Panc1 (cell line): ENCODE measurements at regions not wholly inside any gene's neighbourhood (a gene's known extent, or its start where the extent isn't known, plus 50 kb on each side); places are given as distances from the start of the nearest gene placed in this dataset.

Source experiments
- POLR2AphosphoS5 ChIP-seq: IDR thresholded peaks from 2 replicates; pipeline ENCODE4 v1.6.1; 2012; ENCODE audit warnings: mild to moderate bottlenecking, low read depth, low read length, moderate library complexity
- SIN3A ChIP-seq: IDR thresholded peaks from 2 replicates; pipeline ENCODE4 v1.6.1; 2012; ENCODE audit warnings: low read depth, mild to moderate bottlenecking, low read length, moderate library complexity, borderline replicate concordance; ENCODE audit not compliant: insufficient read depth
- TCF7L2 ChIP-seq: IDR thresholded peaks from 2 replicates; pipeline ENCODE4 v1.6.1; 2011; ENCODE audit warnings: mild to moderate bottlenecking, low read depth, low read length, inconsistent platforms
- TF ChIP-seq, protein P1 (sequence below): fragments of 450-650 bp; IDR thresholded peaks from 2 replicates; pipeline ENCODE4 v1.5.1; 2017; ENCODE audit warnings: mild to moderate bottlenecking
- TF ChIP-seq, protein P2 (sequence below), 2 experiments: IDR thresholded peaks; 2 replicates each; pipeline ENCODE4 v1.6.1; 2011 to 2012; ENCODE audit warnings: low read depth in 2 of 2, control low read depth in 1 of 2, low read length in 1 of 2, mild to moderate bottlenecking in 1 of 2, moderate library complexity in 1 of 2; ENCODE audit not compliant: insufficient read depth in 1 of 2

DNA sequence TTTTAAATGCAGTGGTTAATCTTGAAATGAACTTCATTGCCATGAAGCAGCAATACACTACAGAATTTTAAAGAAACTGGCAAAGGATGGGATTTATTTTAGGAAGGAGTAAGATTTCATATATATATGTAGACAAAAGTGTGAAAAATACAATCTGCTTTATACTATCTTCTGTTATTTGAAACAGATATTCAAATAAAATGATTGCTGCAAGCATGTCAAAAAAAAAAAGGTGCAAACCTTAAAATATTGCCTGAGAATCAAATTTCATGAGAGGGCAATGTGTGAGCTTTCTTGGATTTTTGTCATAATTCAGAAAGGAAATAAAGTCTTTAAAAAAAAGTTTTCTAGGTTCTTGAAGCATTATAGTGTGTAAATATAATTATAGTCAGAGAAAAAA is 705.0 kb upstream of the CDH10 start:
- TF ChIP-seq, protein P1, sequence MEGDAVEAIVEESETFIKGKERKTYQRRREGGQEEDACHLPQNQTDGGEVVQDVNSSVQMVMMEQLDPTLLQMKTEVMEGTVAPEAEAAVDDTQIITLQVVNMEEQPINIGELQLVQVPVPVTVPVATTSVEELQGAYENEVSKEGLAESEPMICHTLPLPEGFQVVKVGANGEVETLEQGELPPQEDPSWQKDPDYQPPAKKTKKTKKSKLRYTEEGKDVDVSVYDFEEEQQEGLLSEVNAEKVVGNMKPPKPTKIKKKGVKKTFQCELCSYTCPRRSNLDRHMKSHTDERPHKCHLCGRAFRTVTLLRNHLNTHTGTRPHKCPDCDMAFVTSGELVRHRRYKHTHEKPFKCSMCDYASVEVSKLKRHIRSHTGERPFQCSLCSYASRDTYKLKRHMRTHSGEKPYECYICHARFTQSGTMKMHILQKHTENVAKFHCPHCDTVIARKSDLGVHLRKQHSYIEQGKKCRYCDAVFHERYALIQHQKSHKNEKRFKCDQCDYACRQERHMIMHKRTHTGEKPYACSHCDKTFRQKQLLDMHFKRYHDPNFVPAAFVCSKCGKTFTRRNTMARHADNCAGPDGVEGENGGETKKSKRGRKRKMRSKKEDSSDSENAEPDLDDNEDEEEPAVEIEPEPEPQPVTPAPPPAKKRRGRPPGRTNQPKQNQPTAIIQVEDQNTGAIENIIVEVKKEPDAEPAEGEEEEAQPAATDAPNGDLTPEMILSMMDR, result no peak
- TF ChIP-seq, protein P2, sequence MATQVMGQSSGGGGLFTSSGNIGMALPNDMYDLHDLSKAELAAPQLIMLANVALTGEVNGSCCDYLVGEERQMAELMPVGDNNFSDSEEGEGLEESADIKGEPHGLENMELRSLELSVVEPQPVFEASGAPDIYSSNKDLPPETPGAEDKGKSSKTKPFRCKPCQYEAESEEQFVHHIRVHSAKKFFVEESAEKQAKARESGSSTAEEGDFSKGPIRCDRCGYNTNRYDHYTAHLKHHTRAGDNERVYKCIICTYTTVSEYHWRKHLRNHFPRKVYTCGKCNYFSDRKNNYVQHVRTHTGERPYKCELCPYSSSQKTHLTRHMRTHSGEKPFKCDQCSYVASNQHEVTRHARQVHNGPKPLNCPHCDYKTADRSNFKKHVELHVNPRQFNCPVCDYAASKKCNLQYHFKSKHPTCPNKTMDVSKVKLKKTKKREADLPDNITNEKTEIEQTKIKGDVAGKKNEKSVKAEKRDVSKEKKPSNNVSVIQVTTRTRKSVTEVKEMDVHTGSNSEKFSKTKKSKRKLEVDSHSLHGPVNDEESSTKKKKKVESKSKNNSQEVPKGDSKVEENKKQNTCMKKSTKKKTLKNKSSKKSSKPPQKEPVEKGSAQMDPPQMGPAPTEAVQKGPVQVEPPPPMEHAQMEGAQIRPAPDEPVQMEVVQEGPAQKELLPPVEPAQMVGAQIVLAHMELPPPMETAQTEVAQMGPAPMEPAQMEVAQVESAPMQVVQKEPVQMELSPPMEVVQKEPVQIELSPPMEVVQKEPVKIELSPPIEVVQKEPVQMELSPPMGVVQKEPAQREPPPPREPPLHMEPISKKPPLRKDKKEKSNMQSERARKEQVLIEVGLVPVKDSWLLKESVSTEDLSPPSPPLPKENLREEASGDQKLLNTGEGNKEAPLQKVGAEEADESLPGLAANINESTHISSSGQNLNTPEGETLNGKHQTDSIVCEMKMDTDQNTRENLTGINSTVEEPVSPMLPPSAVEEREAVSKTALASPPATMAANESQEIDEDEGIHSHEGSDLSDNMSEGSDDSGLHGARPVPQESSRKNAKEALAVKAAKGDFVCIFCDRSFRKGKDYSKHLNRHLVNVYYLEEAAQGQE (IDR thresholded peaks at IDR 0.05; ENCODE audit: insufficient read depth in 1 of 2, low read depth in 2 of 2, low read length in 1 of 2), result no peak
- TF ChIP-seq POLR2AphosphoS5 (no peak), TCF7L2 (no peak), SIN3A (no peak)
